Hepatocyte (in vitro differentiated cells): ENCODE measurements at regions not wholly inside any gene's neighbourhood (a gene's known extent, or its start where the extent isn't known, plus 50 kb on each side); places are given as distances from the start of the nearest gene placed in this dataset.

Experiments used
- CTCF ChIP-seq: fragments of 200-600 bp; sonication (generic); IDR thresholded peaks from 2 replicates; pipeline ENCODE4 v1.5.1; 2016; ENCODE audit warnings: antibody characterized with exemption, mild to moderate bottlenecking; ENCODE audit not compliant: poor library complexity
- EZH2 ChIP-seq: fragments of 200-600 bp; sonication (generic); IDR thresholded peaks from 2 replicates; pipeline ENCODE4 v1.6.1; 2016; ENCODE audit warnings: antibody characterized with exemption, mild to moderate bottlenecking, borderline replicate concordance

DNA sequence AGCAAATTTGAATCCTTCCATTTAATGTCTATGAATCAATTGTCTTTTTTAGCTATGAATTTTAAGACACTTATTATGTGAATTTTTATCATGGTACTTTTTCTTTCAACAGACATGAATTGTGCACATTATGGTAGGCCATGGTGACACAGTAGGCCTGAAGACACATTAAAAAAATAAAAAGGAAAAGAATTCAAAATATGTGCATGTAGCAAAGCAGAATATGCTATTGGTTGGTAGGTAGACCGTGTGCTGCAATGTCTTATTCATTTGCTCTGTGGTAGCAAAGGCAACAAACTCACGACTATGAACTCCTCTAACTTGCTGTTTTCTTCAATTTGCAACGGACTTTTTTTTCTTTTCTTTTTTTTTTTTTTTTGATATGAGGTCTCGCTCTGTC lies 50.0 kb upstream of the EPHA3 start:
- TF ChIP-seq CTCF = no peak
- no peak for TF ChIP-seq EZH2
